Neural progenitor cell (in vitro differentiated cells): ENCODE measurements at regions not wholly inside any gene's neighbourhood (a gene's known extent, or its start where the extent isn't known, plus 50 kb on each side); places are given as distances from the start of the nearest gene placed in this dataset.

ENCODE experiments used
- EZH2 ChIP-seq: fragments of 200-600 bp; sonication (generic); IDR thresholded peaks from 2 replicates; pipeline ENCODE4 v1.6.1; 2017; ENCODE audit warnings: antibody characterized with exemption, mild to moderate bottlenecking, moderate library complexity
- TF ChIP-seq, protein P1 (sequence below): fragments of 200-600 bp; sonication (generic); IDR thresholded peaks from 2 replicates; pipeline ENCODE4 v1.5.1; 2017; ENCODE audit warnings: antibody characterized with exemption, mild to moderate bottlenecking

- TF ChIP-seq, protein P1, sequence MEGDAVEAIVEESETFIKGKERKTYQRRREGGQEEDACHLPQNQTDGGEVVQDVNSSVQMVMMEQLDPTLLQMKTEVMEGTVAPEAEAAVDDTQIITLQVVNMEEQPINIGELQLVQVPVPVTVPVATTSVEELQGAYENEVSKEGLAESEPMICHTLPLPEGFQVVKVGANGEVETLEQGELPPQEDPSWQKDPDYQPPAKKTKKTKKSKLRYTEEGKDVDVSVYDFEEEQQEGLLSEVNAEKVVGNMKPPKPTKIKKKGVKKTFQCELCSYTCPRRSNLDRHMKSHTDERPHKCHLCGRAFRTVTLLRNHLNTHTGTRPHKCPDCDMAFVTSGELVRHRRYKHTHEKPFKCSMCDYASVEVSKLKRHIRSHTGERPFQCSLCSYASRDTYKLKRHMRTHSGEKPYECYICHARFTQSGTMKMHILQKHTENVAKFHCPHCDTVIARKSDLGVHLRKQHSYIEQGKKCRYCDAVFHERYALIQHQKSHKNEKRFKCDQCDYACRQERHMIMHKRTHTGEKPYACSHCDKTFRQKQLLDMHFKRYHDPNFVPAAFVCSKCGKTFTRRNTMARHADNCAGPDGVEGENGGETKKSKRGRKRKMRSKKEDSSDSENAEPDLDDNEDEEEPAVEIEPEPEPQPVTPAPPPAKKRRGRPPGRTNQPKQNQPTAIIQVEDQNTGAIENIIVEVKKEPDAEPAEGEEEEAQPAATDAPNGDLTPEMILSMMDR: no peak
- TF ChIP-seq EZH2: no peak
These were observed 326.8 kb downstream of the RAPGEF2 start for GRCh38 chr4:159429693-159430035.
